ENCODE measurements at regions not wholly inside any gene's neighbourhood (a gene's known extent, or its start where the extent isn't known, plus 50 kb on each side); places are given as distances from the start of the nearest gene placed in this dataset.
"Not testable (repeated sequence)": the region's sequence is repeated elsewhere in the genome, so short reads cannot be mapped to it uniquely, and the experiment has no call there.

DNA sequence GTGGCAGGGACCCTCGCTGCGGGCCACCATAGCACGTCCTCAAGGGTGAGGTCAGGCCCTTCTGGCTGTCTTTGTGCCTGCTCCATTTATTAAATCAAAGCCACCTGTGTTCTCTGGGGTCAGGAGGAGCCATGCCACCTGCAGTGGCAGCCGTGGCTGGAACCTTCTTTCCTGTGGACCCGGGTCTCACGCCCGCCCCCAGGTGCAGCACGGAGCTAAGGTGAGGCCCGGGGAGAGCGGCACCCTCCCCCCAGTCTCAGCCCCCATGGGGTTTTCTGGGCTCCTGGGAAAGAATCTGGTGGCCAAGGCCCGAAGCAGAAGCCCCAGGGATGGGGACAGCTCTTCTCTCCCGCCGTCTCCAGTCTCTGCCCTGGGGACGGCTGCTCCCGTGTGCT lies 195.4 kb downstream of the LAT start:
- not testable (repeated sequence) for DNase-seq

DNA sequence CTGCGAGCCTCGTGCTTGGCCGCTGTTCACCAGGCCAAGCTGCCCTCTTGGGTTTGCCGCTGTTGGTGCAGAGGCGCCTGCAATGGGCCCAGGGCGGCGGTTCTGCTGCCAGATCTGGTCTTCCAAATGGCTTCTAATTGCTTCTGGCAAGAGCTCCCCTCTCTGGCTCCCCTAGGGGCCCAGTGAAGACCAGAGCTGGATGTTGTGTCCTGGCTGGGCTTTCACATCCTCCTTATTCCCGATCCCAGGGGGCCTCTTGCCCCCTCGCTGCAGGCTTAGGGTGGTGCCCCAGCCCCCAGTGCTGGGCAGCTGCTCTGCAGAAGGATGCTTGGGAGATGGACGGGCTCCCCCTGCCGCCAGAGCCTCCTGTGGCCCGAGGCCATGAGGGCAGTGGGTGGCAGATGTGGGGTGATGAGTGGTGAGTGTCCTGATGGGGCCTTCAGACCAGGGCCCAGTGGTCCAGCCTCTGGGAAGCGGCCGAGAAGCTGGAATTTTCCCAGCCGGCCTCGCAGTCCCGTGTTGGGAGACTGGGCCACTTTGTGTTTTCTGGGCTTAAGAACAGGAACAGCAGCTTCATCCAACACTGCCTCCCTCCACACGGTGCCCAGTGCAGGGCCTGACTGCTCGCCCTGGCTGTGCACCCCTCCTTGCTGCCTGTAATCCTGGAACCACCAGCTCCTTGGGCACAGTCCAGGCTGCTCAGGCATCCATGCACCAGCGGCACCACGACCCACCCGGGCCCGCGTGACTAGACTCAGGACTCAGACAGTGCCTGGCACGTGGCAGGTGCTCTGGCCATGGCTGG lies 194.8 kb downstream of the LAT start:
- DNase-seq: not testable (repeated sequence)

DNA sequence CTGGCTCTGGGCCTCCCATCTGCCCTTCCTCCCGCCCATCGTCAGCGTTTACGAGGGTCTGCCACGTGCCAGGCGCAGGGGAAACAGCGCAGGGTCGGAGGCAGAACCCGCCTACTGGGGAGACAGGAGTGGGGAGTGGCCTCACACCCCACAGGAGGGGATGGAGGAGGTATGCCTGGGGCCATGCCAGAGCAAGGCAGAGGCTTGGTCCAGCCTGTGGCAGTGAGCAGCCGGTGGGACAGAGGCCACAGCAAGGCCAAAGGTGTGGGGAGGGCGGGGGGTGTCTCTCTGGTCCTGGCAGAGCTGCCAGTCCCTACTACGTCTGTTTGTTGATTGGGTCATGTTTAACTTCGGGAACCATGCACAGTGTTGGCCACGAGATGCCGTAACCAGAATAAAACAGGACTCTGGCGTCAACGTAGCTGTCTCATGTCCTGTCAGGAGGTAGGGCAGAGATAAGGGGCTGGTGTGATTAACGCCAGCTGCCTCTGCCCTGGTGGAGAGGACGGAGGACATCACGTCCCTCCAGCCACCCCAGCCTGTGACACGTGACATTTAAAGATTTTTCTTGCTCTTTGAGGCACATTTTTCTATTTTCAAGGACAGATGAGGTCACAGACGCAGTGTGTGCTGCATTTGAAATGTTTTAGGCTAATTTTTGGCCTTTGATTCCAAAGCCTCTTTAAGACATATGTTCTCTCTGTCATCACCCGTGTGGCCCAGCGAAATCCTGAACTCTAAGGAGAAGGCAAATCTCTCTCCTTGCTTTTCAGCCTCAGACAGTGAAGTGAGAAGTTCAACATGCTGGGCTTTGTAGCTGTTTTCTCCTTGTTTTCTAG lies 193.3 kb downstream of the LAT start:
- not testable (repeated sequence) for DNase-seq

DNA sequence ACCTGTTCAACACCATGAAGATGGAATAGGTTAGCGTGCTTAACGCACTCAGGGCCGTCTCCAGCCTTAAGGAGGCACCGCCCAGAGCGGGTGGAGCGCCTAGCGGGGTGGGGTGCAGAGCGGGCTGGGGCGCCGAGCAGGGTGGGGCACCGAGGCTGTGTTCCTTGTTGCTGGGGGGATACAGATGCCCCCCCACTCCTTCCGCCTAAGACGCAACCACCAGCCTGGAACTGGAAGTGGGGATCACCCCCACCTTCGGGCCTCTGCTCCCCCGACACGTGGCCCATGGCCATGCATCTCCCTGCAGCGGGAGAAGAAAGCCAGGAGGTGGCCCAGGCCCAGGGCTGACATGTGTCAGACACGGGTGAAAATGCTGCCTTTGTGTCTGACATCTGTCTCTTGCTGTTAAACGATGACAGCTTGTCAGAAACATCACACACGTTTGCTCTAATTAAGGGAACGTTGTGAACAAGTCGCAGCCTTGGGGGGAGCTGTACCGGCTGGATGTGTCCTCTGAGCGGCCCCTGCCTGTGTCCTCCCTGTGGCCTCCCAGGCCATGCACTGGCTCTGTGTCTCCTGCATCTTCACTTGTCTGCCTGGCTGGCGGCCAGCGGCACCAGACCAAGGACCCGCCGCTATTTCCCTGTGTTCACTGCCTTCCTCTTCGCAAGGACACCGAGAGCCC lies 192.5 kb downstream of the LAT start:
- DNase-seq: not testable (repeated sequence)

DNA sequence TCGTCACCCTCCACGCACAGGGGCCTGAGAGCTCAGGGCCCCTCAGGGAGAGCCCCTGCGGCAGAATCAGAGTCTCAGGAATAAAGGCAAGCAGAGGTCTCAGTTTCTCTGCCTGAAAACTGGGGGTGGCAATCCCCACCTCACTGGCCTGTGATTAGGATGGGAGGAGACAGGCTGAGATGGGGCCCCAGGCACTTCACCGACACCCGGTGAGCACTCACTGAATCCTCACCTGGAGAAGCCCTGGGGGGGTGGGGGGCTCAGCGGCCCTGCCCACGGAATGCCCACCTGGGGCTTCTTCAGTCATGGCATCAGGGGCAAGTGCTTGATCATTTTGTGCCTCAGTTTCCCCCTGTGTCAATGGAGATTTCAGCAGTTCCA lies 192.0 kb downstream of the LAT start:
- not testable (repeated sequence) for DNase-seq

- DNase-seq: not testable (repeated sequence)
Measured at GRCh38 chr16:29176154-29176470, 191.3 kb downstream of the LAT start.

DNA sequence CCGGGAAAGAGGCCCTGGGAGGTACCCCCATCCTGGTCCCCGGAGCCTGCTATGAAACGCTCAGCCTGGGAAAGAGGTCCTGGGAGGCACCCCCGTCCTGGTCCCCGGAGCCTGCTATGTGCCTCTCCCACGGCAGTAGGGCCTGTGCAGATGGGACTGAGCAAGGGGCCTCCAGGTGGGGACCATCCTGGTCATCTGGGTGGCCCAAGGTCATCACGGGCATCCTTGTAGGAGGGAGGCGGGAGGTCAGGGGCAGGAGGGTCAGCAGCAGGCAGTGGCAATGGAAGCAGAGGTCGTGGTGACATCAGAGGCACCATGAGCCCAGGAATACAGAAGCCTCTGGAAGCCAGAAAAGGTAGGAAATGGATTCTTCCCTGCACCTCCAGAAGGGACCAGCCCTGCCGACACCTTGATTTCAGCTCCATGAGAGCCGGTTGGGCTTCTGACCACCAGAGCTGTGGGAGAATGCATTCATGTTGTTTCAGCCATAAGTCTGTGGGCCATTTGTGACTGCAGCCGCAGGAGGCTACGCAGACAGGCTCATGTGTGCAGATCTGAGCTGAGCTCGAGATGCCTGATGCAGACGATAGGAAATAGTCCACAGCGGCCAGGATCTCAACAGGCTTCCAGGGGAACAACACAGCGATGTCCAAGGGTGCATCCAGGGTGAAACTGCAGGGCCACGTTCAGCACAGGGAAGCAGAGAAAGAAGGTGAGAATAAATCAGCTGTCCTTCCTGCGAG lies 190.7 kb downstream of the LAT start:
- not testable (repeated sequence) for DNase-seq

GRCh38 chr16:29173371-29174305 lies 188.8 kb downstream of the LAT start:
- DNase-seq: not testable (repeated sequence)

DNA sequence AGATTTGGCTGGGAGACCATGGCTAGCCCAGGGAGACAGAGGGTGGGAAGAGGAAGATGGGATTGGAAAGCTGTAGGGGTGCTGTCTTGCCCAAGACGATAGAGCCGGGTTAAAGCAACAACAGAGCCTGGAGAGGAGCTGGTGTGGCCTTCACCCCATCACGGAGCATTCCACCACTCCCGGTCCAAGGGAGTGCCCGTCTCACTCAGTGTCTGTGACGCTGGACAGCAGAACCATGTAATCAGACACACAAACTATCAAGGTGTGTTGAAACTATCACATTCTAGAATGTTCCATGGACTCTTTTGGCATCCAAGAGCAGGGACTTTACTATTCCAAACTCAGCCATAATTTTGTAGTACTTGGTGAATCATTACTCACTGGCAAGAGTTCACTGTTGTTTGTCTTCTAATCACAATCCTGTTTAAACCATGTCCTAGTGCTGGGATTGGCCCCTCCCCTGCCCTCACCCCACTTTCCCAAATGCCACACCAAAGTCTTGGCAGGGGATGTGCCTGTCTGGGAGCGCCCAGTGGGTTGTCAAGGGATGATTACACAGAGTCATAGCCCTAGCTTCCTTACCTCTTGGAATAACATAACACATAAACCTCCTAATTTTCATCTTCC lies 187.4 kb downstream of the LAT start:
- not testable (repeated sequence) for DNase-seq

DNA sequence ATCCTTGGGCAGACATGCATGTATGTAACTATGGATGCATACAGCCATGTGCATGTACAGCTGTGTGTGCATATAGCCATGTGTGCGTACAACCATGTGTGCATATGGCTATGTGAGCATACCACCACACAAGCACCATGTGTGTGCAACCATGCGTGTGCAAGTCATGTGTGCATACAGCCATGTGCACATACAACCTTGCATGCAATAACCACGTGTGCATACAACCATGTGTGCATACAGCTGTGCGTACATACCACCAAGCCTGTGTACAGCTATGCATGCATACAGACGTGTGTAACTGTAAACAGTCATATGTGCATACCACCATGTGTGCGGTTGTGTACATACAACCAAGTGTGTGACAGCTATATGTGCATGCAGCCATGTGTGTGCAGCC lies 186.4 kb downstream of the LAT start:
- DNase-seq: not testable (repeated sequence)

DNA sequence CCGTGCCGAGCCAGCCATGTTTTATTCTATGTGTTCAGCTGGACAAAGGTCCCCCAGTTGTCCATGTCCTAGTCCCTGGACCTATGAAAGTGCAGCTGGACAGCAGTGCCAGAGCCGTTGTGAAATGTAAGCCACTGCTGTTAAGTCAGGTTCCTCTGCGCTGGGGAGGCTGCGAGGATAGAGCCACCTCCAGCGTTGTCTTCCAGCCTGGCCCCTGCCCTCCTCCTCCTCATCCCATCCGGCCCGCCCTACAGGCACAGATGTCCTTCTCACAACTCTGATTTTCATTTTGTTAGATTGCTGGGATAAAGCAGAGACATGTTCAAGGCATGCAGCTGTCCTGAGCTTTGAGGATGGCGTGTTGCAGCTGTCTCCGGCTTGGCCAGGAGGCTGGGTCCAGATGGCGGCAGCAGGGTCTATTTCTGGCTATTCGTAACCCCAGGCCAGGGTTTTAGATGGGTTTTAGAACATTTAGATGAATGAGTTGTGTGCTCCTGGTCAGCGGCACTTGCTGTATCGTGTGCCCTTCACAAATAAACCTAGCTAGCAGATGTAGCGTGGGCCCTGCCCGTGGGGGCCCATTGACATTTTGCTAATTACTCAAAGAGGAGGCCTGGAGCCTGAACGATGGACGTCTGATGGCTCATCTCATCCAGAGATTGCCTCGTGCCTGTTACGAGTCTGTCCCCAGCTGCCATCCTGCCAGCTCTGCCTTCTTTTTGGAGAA lies 185.7 kb downstream of the LAT start:
- DNase-seq: not testable (repeated sequence)

GRCh38 chr16:29169295-29169994 lies 184.6 kb downstream of the LAT start:
- DNase-seq: not testable (repeated sequence)

- not testable (repeated sequence) for DNase-seq
Measured at GRCh38 chr16:29168515-29169259, 183.8 kb downstream of the LAT start.

- not testable (repeated sequence) for DNase-seq
Measured at GRCh38 chr16:29164442-29165089, 179.7 kb downstream of the LAT start.

GRCh38 chr16:29160171-29160570 lies 175.3 kb downstream of the LAT start:
- DNase-seq: not testable (repeated sequence)

GRCh38 chr16:29159603-29160002 lies 174.8 kb downstream of the LAT start:
- not testable (repeated sequence) for DNase-seq

GRCh38 chr16:29158785-29159184 lies 173.9 kb downstream of the LAT start:
- no peak for DNase-seq

- DNase-seq: not testable (repeated sequence)
Measured at GRCh38 chr16:29158031-29158784, 173.4 kb downstream of the LAT start.

Measured in stimulated activated naive CD4-positive, alpha-beta T cell (primary cell).